Right atrium auricular region (tissue), 2 donors: ENCODE measurements at regions not wholly inside any gene's neighbourhood (a gene's known extent, or its start where the extent isn't known, plus 50 kb on each side); places are given as distances from the start of the nearest gene placed in this dataset.

Experiments
- DNase-seq: peaks from one replicate; pipeline ENCODE4 v3.0.0-alpha.2; 2019; ENCODE audit warnings: low spot score
- H3K27ac ChIP-seq, 2 donors: fragments of 200-600 bp; sonication (generic); 1 replicate in 1 of 2; 2 replicates in 1 of 2; pipeline ENCODE4 v1.5.1; 2016 to 2019
- H3K27me3 ChIP-seq, 2 donors: fragments of 200-600 bp; sonication (generic); one replicate each; pipeline versions ENCODE4 v1.5.1 to v1.6.0; 2017 to 2019
- H3K36me3 ChIP-seq: fragments of 200-600 bp; sonication (generic); one replicate; pipeline ENCODE4 v1.5.1; 2016
- H3K4me1 ChIP-seq, 2 donors: fragments of 200-600 bp; sonication (generic); one replicate each; pipeline versions ENCODE4 v1.5.1 to v1.6.0; 2017 to 2019
- H3K4me3 ChIP-seq, 2 donors: fragments of 200-600 bp; sonication (generic); 1 replicate in 1 of 2; 2 replicates in 1 of 2; pipeline ENCODE4 v1.5.1; 2017 to 2019; ENCODE audit warnings: mild to moderate bottlenecking in 1 of 2, moderate library complexity in 1 of 2
- H3K9me3 ChIP-seq, 2 donors: fragments of 200-600 bp; sonication (generic); one replicate each; pipeline ENCODE4 v1.5.1; 2019
- CTCF ChIP-seq, 2 donors: fragments of 200-600 bp; sonication (generic); IDR thresholded peaks; one replicate each; pipeline ENCODE4 v1.5.1; 2019; ENCODE audit warnings: antibody characterized with exemption in 2 of 2

- no peaks in the 10 kb centered on the region for H3K36me3 ChIP-seq
- H3K27me3 ChIP-seq: no peaks in the 10 kb centered on the region
- no peak for TF ChIP-seq CTCF (IDR thresholded peaks at IDR 0.05)
- no peak overlapping the region for H3K27ac ChIP-seq
- DNase-seq: no peak
- H3K9me3 ChIP-seq: peaks cover 0 to 25% of the 10 kb centered on the region in 2 donors
- H3K4me1 ChIP-seq: no peaks in the 10 kb centered on the region
- no peak overlapping the region for H3K4me3 ChIP-seq
These were observed 291.2 kb downstream of the SRBD1 start for GRCh38 chr2:45319683-45320455.

GRCh38 chr2:45318686-45319085 lies 292.4 kb downstream of the SRBD1 start:
- no peak for TF ChIP-seq CTCF (IDR thresholded peaks at IDR 0.05)
- H3K27ac ChIP-seq: no peak overlapping the region

GRCh38 chr2:45316576-45317338 lies 294.3 kb downstream of the SRBD1 start:
- H3K4me1 ChIP-seq: no peaks in the 10 kb centered on the region
- peaks cover 0 to 11% of the 10 kb centered on the region in 2 donors for H3K9me3 ChIP-seq
- DNase-seq: no peak
- TF ChIP-seq CTCF (IDR thresholded peaks at IDR 0.05): no peak
- no peaks in the 10 kb centered on the region for H3K27me3 ChIP-seq
- H3K4me3 ChIP-seq: no peak overlapping the region
- H3K36me3 ChIP-seq: no peaks in the 10 kb centered on the region
- no peak overlapping the region for H3K27ac ChIP-seq

More at GRCh38 chr2:45318686-45319085, 292.4 kb downstream of the SRBD1 start:
- Histone ChIP-seq H3K4me3 (no peak overlapping the region), H3K4me1 (no peaks in the 10 kb centered on the region), H3K36me3 (no peaks in the 10 kb centered on the region), H3K9me3 (peaks cover 0 to 18% of the 10 kb centered on the region in 2 donors), H3K27me3 (no peaks in the 10 kb centered on the region)
- DNase-seq: no peak

GRCh38 chr2:45315861-45316260 lies 295.2 kb downstream of the SRBD1 start:
- H3K27ac ChIP-seq: no peak overlapping the region
- no peak overlapping the region for H3K4me3 ChIP-seq
- no peak for TF ChIP-seq CTCF (IDR thresholded peaks at IDR 0.05)
- H3K27me3 ChIP-seq: no peaks in the 10 kb centered on the region
- DNase-seq: no peak
- no peaks in the 10 kb centered on the region for H3K4me1 ChIP-seq
- no peaks in the 10 kb centered on the region for H3K36me3 ChIP-seq
- peaks cover 0 to 11% of the 10 kb centered on the region in 2 donors for H3K9me3 ChIP-seq

- DNase-seq: no peak
- Histone ChIP-seq H3K27me3 (no peaks in the 10 kb centered on the region), H3K9me3 (no peaks in the 10 kb centered on the region), H3K4me1 (no peaks in the 10 kb centered on the region), H3K27ac (no peak overlapping the region), H3K4me3 (no peak overlapping the region), H3K36me3 (no peaks in the 10 kb centered on the region)
- no peak for TF ChIP-seq CTCF (IDR thresholded peaks at IDR 0.05)
These were observed 298.8 kb downstream of the SRBD1 start for GRCh38 chr2:45312275-45312674.
